GM12892 (cell line): ENCODE measurements at regions not wholly inside any gene's neighbourhood (a gene's known extent, or its start where the extent isn't known, plus 50 kb on each side); places are given as distances from the start of the nearest gene placed in this dataset.

Experiments used
- DNase-seq: peaks from one replicate; pipeline ENCODE4 v3.0.0; 2011; ENCODE audit not compliant: insufficient read length
- FAIRE-seq: peaks from 2 replicates; lab custom pipeline; 2011; peaks lifted over from hg19 to GRCh38; lab: Jason Lieb, UNC
- POLR2A ChIP-seq: IDR thresholded peaks from 2 replicates; pipeline ENCODE4 v1.6.1; 2011; ENCODE audit warnings: low read depth, low read length, control low read depth
- POLR2AphosphoS5 ChIP-seq: IDR thresholded peaks from 2 replicates; pipeline ENCODE4 v1.6.1; 2011; ENCODE audit warnings: low read depth, low read length, control low read depth
- TAF1 ChIP-seq: IDR thresholded peaks from 2 replicates; pipeline ENCODE4 v1.6.1; 2011; ENCODE audit warnings: low read depth, mild to moderate bottlenecking, control low read depth, low read length, borderline replicate concordance

- no peak for TF ChIP-seq POLR2A
- no peak for FAIRE-seq
- DNase-seq: no peak
These were observed 856.8 kb downstream of the OTOL1 start for GRCh38 chr3:162353414-162353813.

DNA sequence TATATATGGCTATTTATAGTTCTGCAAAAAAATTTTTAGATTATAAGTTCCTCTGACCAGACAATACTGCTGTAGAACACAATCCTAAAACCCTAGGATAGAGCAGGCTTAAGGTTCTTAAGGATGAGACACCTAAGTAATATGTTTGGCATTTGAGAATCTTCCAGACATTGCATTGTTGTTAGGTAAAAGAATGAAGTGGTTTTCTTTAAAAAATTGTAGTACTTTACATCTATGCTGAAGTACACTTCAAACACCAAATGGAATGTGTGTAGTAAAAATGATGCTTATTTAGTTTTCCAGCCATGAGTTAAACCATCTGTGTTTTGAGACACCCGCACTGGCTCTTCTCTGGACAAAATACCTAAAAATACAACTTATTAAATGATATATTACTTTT is 857.7 kb downstream of the OTOL1 start:
- FAIRE-seq: no peak
- no peak for TF ChIP-seq POLR2A
- no peak for DNase-seq

DNA sequence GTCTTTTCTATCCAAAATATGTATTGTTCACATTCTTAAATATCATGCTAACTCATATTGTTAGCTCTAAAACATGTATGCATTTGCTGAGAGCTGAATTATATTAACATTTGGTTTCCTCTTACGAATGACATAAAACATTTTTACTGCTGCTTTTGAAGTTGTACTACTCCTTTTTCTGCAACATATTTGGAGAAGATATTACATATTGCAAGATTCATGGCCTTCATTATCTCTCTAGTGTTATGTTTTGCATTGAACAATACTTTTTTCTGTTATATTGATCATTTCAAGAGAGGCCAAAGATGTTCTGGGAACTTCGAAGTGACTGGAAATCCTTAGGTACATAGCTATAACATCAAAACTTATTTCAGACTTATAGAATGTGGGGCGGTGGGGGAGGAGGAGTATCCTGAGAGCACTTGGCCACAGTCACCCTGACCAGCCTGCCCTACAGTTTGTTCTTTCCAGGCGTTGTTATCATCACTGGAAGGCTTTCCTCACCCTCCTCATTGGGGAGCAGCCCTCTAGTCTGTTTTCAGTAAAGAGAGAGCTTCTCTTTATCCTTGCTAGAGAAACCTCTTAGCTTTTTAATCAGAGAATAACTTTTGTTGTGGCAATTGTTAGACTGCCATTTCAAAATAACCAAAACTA is 868.6 kb downstream of the OTOL1 start:
- FAIRE-seq (no peak), DNase-seq (no peak)
- TF ChIP-seq TAF1 (no peak), POLR2A (no peak), POLR2AphosphoS5 (no peak)

- FAIRE-seq: no peak
- no peak for DNase-seq
- no peak for TF ChIP-seq POLR2AphosphoS5
- no peak for TF ChIP-seq POLR2A
- TF ChIP-seq TAF1: no peak
These were observed 869.7 kb downstream of the OTOL1 start for GRCh38 chr3:162366166-162366766.

- no peak for FAIRE-seq
- TF ChIP-seq TAF1 (no peak), POLR2AphosphoS5 (no peak), POLR2A (no peak)
- DNase-seq: no peak
These were observed 871.0 kb downstream of the OTOL1 start for GRCh38 chr3:162367429-162368260.

GRCh38 chr3:162368417-162368816 is 871.8 kb downstream of the OTOL1 start:
- TF ChIP-seq POLR2AphosphoS5 (no peak), POLR2A (no peak), TAF1 (no peak)
- FAIRE-seq: no peak

DNA sequence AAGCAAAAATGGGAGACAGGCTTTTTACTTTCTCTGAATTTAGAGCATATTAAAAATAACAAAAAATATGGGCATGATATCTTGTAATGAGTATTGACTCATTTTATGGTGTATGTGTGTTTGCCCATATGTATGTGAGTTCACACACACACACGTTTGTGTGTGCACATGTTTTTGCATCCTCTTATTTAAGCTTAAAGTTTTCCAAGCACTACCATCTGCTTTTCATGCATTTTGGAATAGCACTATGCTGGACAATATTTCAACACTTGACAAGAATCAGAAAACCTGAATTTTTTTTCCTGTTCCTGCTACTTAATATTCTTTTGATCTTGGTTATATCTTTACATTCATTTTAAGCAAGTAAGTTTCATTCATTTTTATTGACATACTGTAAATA is 872.7 kb downstream of the OTOL1 start:
- FAIRE-seq (no peak), DNase-seq (no peak)
- TF ChIP-seq TAF1: no peak
- TF ChIP-seq POLR2AphosphoS5: no peak
- TF ChIP-seq POLR2A: no peak

More at GRCh38 chr3:162368417-162368816, 871.8 kb downstream of the OTOL1 start:
- DNase-seq: no peak

GRCh38 chr3:162370141-162370540 is 873.5 kb downstream of the OTOL1 start:
- no peak for FAIRE-seq
- TF ChIP-seq POLR2A: no peak
- TF ChIP-seq POLR2AphosphoS5: no peak
- TF ChIP-seq TAF1: no peak
- DNase-seq: no peak

DNA sequence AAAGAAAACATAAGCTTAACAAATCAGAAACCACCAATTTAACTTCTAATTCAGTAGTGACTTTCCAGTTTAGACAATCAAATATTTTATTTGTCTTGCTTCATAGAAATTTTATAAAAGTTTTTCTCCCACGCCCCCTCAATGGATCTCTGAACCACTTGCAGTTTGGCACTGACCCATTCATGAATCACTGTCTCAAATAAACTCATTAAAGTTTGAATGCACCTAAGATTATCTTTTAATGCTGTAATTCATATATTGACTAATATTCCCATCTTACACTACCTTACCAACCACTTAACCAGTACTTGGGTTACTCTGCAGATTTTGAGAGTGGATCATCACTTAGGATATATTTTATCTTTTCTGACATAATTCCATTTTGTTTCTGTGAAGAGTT is 880.2 kb downstream of the OTOL1 start:
- DNase-seq: no peak
- TF ChIP-seq POLR2AphosphoS5 (no peak), TAF1 (no peak), POLR2A (no peak)
- no peak for FAIRE-seq

- FAIRE-seq: no peak
- DNase-seq: no peak
- no peak for TF ChIP-seq TAF1
- TF ChIP-seq POLR2AphosphoS5: no peak
- no peak for TF ChIP-seq POLR2A
These were observed 881.0 kb downstream of the OTOL1 start for GRCh38 chr3:162377608-162378007.

- FAIRE-seq: no peak
- no peak for DNase-seq
- TF ChIP-seq TAF1 (no peak), POLR2A (no peak), POLR2AphosphoS5 (no peak)
These were observed 888.8 kb downstream of the OTOL1 start for GRCh38 chr3:162385387-162385786.

DNA sequence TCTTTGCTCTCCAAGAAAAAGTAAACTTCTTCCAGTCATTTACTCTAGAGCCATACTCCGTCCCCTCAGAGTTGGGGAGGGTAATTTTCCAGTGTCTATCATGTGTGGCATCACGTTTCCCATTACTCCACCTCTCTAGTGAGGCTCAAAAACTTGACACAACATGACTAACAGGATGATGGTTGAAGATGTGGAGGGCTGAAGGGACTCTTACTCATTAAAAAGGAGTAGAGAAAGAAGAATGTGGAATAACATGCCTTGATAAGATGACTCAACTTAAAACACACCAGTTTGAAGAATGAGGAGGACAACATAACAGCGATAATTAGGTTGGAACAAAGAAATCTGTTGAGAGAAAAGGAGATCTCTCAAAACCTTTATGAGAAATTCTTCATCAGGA is 894.3 kb downstream of the OTOL1 start:
- FAIRE-seq: no peak
- TF ChIP-seq TAF1 (no peak), POLR2AphosphoS5 (no peak)
- DNase-seq: no peak
